ENCODE measurements at regions not wholly inside any gene's neighbourhood (a gene's known extent, or its start where the extent isn't known, plus 50 kb on each side); places are given as distances from the start of the nearest gene placed in this dataset.
"Not testable (repeated sequence)": the region's sequence is repeated elsewhere in the genome, so short reads cannot be mapped to it uniquely, and the experiment has no call there.

DNA sequence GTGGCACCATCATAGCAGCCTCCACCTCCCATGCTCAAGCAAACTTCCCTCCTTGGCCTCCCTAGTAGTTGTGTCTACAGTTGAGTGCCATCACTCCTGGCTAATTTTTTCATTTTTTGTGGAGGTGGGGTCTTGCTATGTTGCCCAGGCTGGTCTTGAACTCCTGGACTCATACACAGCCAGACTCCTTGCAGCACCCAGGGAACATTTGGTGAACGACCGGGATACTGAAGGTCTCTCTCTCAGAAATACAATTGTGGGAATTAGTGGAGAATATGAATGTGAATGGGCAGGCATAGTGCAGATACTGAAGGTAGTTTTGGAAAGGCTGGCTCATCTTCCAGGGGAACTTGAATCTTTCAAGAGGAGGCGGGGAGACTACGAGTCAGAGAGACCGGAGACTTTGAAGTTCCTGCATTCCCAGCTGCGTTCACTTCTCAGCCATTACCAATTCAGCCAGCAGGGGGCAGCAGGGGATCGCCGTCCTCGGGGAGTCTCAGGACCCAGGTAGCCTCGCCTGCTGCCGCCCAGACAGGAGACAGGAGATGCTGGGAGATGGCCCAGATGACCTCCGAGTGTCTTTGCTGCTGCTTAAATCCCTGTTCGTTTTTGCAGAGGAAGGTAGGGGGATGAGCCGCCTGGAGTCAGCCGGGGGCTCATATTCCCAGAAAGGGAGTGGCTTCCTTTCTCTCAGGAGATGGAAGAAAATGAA lies 68.6 kb downstream of the HAPSTR1 start:
- no peak overlapping the region for H3K4me3 ChIP-seq

GRCh38 chr16:9160551-9160911 lies 69.1 kb downstream of the HAPSTR1 start:
- DNase-seq (no peak), ATAC-seq (no peak)
- Histone ChIP-seq H3K9me3 (no peaks in the 10 kb centered on the region), H3K36me3 (no peaks in the 10 kb centered on the region), H3K27ac (no peak overlapping the region), H3K4me3 (no peak overlapping the region), H3K4me1 (no peaks in the 10 kb centered on the region), H3K27me3 (no peaks in the 10 kb centered on the region)
- intact Hi-C loops (cut with DNase I), result no loop called here
- TF ChIP-seq CTCF (IDR thresholded peaks at IDR 0.05), result no peak

More for the DNA sequence above, 68.6 kb downstream of the HAPSTR1 start:
- no peaks in the 10 kb centered on the region for H3K4me1 ChIP-seq
- TF ChIP-seq CTCF (IDR thresholded peaks at IDR 0.05), result peak; percentile 62
- no peaks in the 10 kb centered on the region for H3K9me3 ChIP-seq
- intact Hi-C loops (cut with DNase I), result no loop called here
- no peaks in the 10 kb centered on the region for H3K27me3 ChIP-seq
- DNase-seq, result peak; percentile 78
- H3K36me3 ChIP-seq, result no peaks in the 10 kb centered on the region
- peak; percentile 90 for ATAC-seq
- no peak overlapping the region for H3K27ac ChIP-seq

GRCh38 chr16:9165681-9166080 lies 74.2 kb downstream of the HAPSTR1 start:
- H3K27me3 ChIP-seq, result no peaks in the 10 kb centered on the region
- no peak overlapping the region for H3K27ac ChIP-seq
- H3K36me3 ChIP-seq, result no peaks in the 10 kb centered on the region
- TF ChIP-seq CTCF (IDR thresholded peaks at IDR 0.05), result no peak
- ATAC-seq (no peak), DNase-seq (no peak)
- no peaks in the 10 kb centered on the region for H3K9me3 ChIP-seq
- no peak overlapping the region for H3K4me3 ChIP-seq
- intact Hi-C loops (cut with DNase I), result no loop called here
- no peaks in the 10 kb centered on the region for H3K4me1 ChIP-seq

GRCh38 chr16:9166326-9166993 lies 75.0 kb downstream of the HAPSTR1 start:
- H3K9me3 ChIP-seq; H3K4me3 ChIP-seq; H3K27ac ChIP-seq; DNase-seq; ATAC-seq; H3K4me1 ChIP-seq; H3K36me3 ChIP-seq; intact Hi-C loops (cut with DNase I); H3K27me3 ChIP-seq: not testable (repeated sequence)

GRCh38 chr16:9169094-9169493 lies 77.7 kb downstream of the HAPSTR1 start:
- no peak for TF ChIP-seq CTCF (IDR thresholded peaks at IDR 0.05)

GRCh38 chr16:9170470-9170869 lies 79.0 kb downstream of the HAPSTR1 start:
- no peak for TF ChIP-seq CTCF (IDR thresholded peaks at IDR 0.05)
- intact Hi-C loops (cut with DNase I), result no loop called here
- DNase-seq (no peak), ATAC-seq (no peak)
- Histone ChIP-seq H3K36me3 (no peaks in the 10 kb centered on the region), H3K4me3 (no peak overlapping the region), H3K4me1 (no peaks in the 10 kb centered on the region), H3K27ac (no peak overlapping the region), H3K27me3 (no peaks in the 10 kb centered on the region), H3K9me3 (no peaks in the 10 kb centered on the region)

More at GRCh38 chr16:9169094-9169493, 77.7 kb downstream of the HAPSTR1 start:
- H3K27ac ChIP-seq, result no peak overlapping the region
- intact Hi-C loops (cut with DNase I), result no loop called here
- ATAC-seq (peak; percentile 12), DNase-seq (no peak)
- H3K4me1 ChIP-seq, result no peaks in the 10 kb centered on the region
- H3K4me3 ChIP-seq, result no peak overlapping the region
- no peaks in the 10 kb centered on the region for H3K36me3 ChIP-seq
- H3K9me3 ChIP-seq, result no peaks in the 10 kb centered on the region
- H3K27me3 ChIP-seq, result no peaks in the 10 kb centered on the region
